Stimulated activated CD4-positive, alpha-beta T cell treated with anti-CD3 and anti-CD28 coated beads, Interleukin-12 subunit alpha, Interleukin-12 subunit beta, amount 100 ng/mL, for 24 hours (primary cell): ENCODE measurements at regions not wholly inside any gene's neighbourhood (a gene's known extent, or its start where the extent isn't known, plus 50 kb on each side); places are given as distances from the start of the nearest gene placed in this dataset.
A peak's percentile ranks its signal among the peaks of the same experiment; 100 is the strongest.
"Not testable (repeated sequence)": the region's sequence is repeated elsewhere in the genome, so short reads cannot be mapped to it uniquely, and the experiment has no call there.

Experiments
- DNase-seq, 2 experiments: peaks; one replicate each; pipeline ENCODE4 v3.0.0-alpha.2; 2020; ENCODE audit warnings: low read depth in 2 of 2

- not testable (repeated sequence) for DNase-seq
Observed at GRCh38 chr4:4032364-4032763, 194.4 kb downstream of the OTOP1 start.

GRCh38 chr4:4032801-4033605 lies 193.7 kb downstream of the OTOP1 start:
- DNase-seq = not testable (repeated sequence)

GRCh38 chr4:4037399-4038138 lies 189.2 kb downstream of the OTOP1 start:
- not testable (repeated sequence) for DNase-seq

- DNase-seq = not testable (repeated sequence)
Observed at GRCh38 chr4:4045823-4046222, 180.9 kb downstream of the OTOP1 start.

GRCh38 chr4:4046686-4047085 lies 180.0 kb downstream of the OTOP1 start:
- not testable (repeated sequence) for DNase-seq

- not testable (repeated sequence) for DNase-seq
Observed at GRCh38 chr4:4047202-4047601, 179.5 kb downstream of the OTOP1 start.

GRCh38 chr4:4048227-4048626 lies 178.5 kb downstream of the OTOP1 start:
- not testable (repeated sequence) for DNase-seq

GRCh38 chr4:4050781-4051180 lies 175.9 kb downstream of the OTOP1 start:
- not testable (repeated sequence) for DNase-seq

GRCh38 chr4:4052933-4053332 lies 173.8 kb downstream of the OTOP1 start:
- not testable (repeated sequence) for DNase-seq

- DNase-seq = not testable (repeated sequence)
Observed at GRCh38 chr4:4057226-4057625, 169.5 kb downstream of the OTOP1 start.

GRCh38 chr4:4084171-4084570 lies 142.6 kb downstream of the OTOP1 start:
- DNase-seq = not testable (repeated sequence)

- DNase-seq = not testable (repeated sequence)
Observed at GRCh38 chr4:4089716-4090419, 136.9 kb downstream of the OTOP1 start.

GRCh38 chr4:4090720-4091119 lies 136.0 kb downstream of the OTOP1 start:
- DNase-seq = not testable (repeated sequence)

GRCh38 chr4:4092159-4092558 lies 134.6 kb downstream of the OTOP1 start:
- DNase-seq = not testable (repeated sequence)

- DNase-seq = not testable (repeated sequence)
Observed at GRCh38 chr4:4099610-4100009, 127.1 kb downstream of the OTOP1 start.

- not testable (repeated sequence) for DNase-seq
Observed at GRCh38 chr4:4106923-4107322, 119.8 kb downstream of the OTOP1 start.

- DNase-seq = peak; percentile 37 to 63
Observed at GRCh38 chr4:4107411-4108107, 119.2 kb downstream of the OTOP1 start.

- not testable (repeated sequence) for DNase-seq
Observed at GRCh38 chr4:4115381-4115780, 111.3 kb downstream of the OTOP1 start.

- DNase-seq = not testable (repeated sequence)
Observed at GRCh38 chr4:4116901-4117300, 109.8 kb downstream of the OTOP1 start.

- DNase-seq = not testable (repeated sequence)
Observed at GRCh38 chr4:4134368-4134767, 92.4 kb downstream of the OTOP1 start.

GRCh38 chr4:4136621-4137020 lies 90.1 kb downstream of the OTOP1 start:
- DNase-seq = not testable (repeated sequence)
